Esophagus muscularis mucosa (tissue), 4 donors: ENCODE measurements at regions not wholly inside any gene's neighbourhood (a gene's known extent, or its start where the extent isn't known, plus 50 kb on each side); places are given as distances from the start of the nearest gene placed in this dataset.

Experiments used
- EP300 ChIP-seq: sonication (generic); formaldehyde crosslinking; IDR thresholded peaks from one replicate; pipeline ENCODE4 v1.6.1; 2017; ENCODE audit warnings: antibody characterized with exemption
- POLR2A ChIP-seq: fragments of 450-650 bp; IDR thresholded peaks from one replicate; pipeline ENCODE4 v1.6.1; 2017; ENCODE audit warnings: antibody characterized with exemption, moderate library complexity, mild to moderate bottlenecking, low read depth
- POLR2AphosphoS5 ChIP-seq, 2 donors: sonication (generic); formaldehyde crosslinking; IDR thresholded peaks; one replicate each; pipeline ENCODE4 v1.6.1; 2017; ENCODE audit warnings: antibody characterized with exemption in 2 of 2
- TF ChIP-seq, protein P1 (sequence below), 3 experiments: fragments of 200-600 bp in 2 of 3; fragments of 450-650 bp in 1 of 3; sonication (generic) in 2 of 3; IDR thresholded peaks; one replicate each; pipeline ENCODE4 v1.5.1; 2017 to 2019; ENCODE audit warnings: antibody characterized with exemption in 3 of 3, mild to moderate bottlenecking in 2 of 3, moderate library complexity in 1 of 3

DNA sequence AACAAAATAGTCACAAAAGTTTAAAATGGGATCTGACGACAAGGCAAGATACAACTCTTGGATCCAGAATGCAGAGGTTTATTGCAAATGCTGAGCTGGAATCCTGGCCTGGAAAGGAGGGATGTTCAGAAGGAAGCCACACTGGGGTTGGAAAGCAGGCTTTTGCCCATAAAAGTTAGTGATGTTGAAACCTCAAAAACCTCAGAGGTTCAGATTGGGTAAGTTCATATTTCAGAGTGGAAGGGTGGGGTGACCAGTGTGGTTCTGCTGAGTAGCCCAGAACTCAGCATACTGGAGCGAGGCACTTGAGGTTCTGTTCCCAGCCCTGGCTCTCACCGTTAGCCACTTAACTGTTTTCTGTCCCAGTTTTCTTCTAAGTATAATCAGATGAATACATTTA lies 114.0 kb upstream of the OSTN start:
- no peak for TF ChIP-seq POLR2A
- TF ChIP-seq, protein P1, sequence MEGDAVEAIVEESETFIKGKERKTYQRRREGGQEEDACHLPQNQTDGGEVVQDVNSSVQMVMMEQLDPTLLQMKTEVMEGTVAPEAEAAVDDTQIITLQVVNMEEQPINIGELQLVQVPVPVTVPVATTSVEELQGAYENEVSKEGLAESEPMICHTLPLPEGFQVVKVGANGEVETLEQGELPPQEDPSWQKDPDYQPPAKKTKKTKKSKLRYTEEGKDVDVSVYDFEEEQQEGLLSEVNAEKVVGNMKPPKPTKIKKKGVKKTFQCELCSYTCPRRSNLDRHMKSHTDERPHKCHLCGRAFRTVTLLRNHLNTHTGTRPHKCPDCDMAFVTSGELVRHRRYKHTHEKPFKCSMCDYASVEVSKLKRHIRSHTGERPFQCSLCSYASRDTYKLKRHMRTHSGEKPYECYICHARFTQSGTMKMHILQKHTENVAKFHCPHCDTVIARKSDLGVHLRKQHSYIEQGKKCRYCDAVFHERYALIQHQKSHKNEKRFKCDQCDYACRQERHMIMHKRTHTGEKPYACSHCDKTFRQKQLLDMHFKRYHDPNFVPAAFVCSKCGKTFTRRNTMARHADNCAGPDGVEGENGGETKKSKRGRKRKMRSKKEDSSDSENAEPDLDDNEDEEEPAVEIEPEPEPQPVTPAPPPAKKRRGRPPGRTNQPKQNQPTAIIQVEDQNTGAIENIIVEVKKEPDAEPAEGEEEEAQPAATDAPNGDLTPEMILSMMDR (IDR thresholded peaks at IDR 0.05), result no peak
- TF ChIP-seq EP300, result no peak
- no peak for TF ChIP-seq POLR2AphosphoS5 (IDR thresholded peaks at IDR 0.05)
